MM.1S (cell line): ENCODE measurements at regions not wholly inside any gene's neighbourhood (a gene's known extent, or its start where the extent isn't known, plus 50 kb on each side); places are given as distances from the start of the nearest gene placed in this dataset.

Experiments
- DNase-seq: peaks from one replicate; pipeline ENCODE4 v3.0.0-alpha.2; 2015
- H2AFZ ChIP-seq: fragments of 300-600 bp; sonication (generic); 2 replicates; pipeline ENCODE4 v1.6.0; 2016; ENCODE audit warnings: antibody characterized with exemption, low read length
- H3F3A ChIP-seq: fragments of 300-600 bp; sonication (generic); 2 replicates; pipeline ENCODE4 v1.6.1; 2016; ENCODE audit warnings: mild to moderate bottlenecking, antibody characterized with exemption, low read length, moderate library complexity, mixed read lengths; ENCODE audit not compliant: insufficient read depth
- H3K27ac ChIP-seq: fragments of 300-600 bp; sonication (generic); 2 replicates; pipeline ENCODE4 v1.5.1; 2016; ENCODE audit warnings: mild to moderate bottlenecking, low read length
- H3K27me3 ChIP-seq: fragments of 300-600 bp; sonication (generic); replicated peaks from 2 replicates; pipeline ENCODE4 v1.6.0; 2016; ENCODE audit warnings: low read length; ENCODE audit not compliant: insufficient read depth
- H3K36me3 ChIP-seq: fragments of 300-600 bp; sonication (generic); replicated peaks from 2 replicates; pipeline ENCODE4 v1.6.1; 2016; ENCODE audit warnings: mild to moderate bottlenecking, low read length, mixed read lengths; ENCODE audit not compliant: insufficient read depth
- H3K4me1 ChIP-seq: fragments of 300-600 bp; sonication (generic); 2 replicates; pipeline ENCODE4 v1.6.1; 2016; ENCODE audit warnings: low read length, mixed read lengths
- H3K4me2 ChIP-seq: fragments of 300-600 bp; sonication (generic); 2 replicates; pipeline ENCODE4 v1.6.0; 2016; ENCODE audit warnings: low read depth, low read length
- H3K4me3 ChIP-seq: fragments of 300-600 bp; sonication (generic); 2 replicates; pipeline ENCODE4 v1.5.1; 2016; ENCODE audit warnings: low read length, mixed read lengths
- H3K79me2 ChIP-seq: fragments of 300-600 bp; sonication (generic); 2 replicates; pipeline ENCODE4 v1.6.1; 2016; ENCODE audit warnings: mixed run types, low read length, mixed read lengths
- H3K9ac ChIP-seq: fragments of 300-600 bp; sonication (generic); 2 replicates; pipeline ENCODE4 v1.6.1; 2016; ENCODE audit warnings: low read length, mixed read lengths
- H3K9me2 ChIP-seq: fragments of 300-600 bp; sonication (generic); replicated peaks from 2 replicates; pipeline ENCODE4 v1.6.1; 2016; ENCODE audit warnings: mild to moderate bottlenecking, low read length, mixed read lengths; ENCODE audit not compliant: insufficient read depth
- H3K9me3 ChIP-seq: fragments of 300-600 bp; sonication (generic); replicated peaks from 2 replicates; pipeline ENCODE4 v1.6.1; 2016; ENCODE audit warnings: mild to moderate bottlenecking, low read length, mixed read lengths; ENCODE audit not compliant: insufficient read depth
- H4K20me1 ChIP-seq: fragments of 300-600 bp; sonication (generic); 2 replicates; pipeline ENCODE4 v1.6.1; 2016; ENCODE audit warnings: mild to moderate bottlenecking, low read length, moderate library complexity, mixed read lengths; ENCODE audit not compliant: insufficient read depth
- EZH2 ChIP-seq: fragments of 300-600 bp; sonication (generic); optimal IDR thresholded peaks from 2 replicates; pipeline ENCODE3; 2017; ENCODE audit warnings: low read depth, mild to moderate bottlenecking, antibody characterized with exemption, low read length, mixed read lengths
- EZH2phosphoT487 ChIP-seq: fragments of 300-600 bp; sonication (generic); IDR thresholded peaks from 2 replicates; pipeline ENCODE4 v1.6.1; 2018; ENCODE audit warnings: antibody characterized with exemption, low read length
- TF ChIP-seq, protein P1 (sequence below): fragments of 300-600 bp; sonication (generic); IDR thresholded peaks from 2 replicates; pipeline ENCODE4 v1.5.1; 2016; ENCODE audit warnings: antibody characterized with exemption, low read length, mixed read lengths

DNA sequence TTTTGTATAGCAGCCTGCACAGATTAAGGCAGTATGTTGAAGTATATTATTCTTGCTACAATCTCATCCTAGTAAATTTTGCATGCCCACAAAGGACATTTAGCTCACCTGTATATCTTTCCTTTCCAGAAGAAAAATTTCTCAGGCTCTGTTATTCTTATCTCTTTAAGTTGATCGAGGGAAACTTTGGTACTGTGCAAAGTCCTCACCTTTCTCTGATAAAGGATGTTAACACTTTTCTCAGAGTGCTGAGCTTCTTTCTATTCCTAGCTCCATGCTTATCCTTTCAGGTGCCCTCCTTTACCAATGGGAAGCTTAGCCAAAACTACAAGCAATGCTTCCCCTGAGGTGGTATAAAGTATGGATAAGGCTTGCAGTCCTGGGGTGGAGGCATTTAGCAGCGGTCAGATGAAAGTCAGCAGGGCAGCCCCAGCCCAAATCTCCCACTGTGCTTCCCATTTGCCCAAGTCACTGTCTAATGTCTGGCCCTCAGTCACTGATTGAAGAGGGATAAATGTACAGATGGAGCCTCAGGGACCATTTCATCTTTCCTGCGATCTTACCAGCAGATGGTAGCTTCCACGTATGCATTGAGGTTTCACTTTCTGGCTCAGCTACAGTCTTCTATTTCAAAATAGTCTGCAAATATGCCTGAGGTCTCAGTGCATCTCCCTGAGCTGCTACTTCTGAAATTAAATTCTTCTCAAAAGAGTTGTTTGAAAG, 127.8 kb upstream of the P2RY1 start:
- Histone ChIP-seq H3K27me3 (no peaks in the 10 kb centered on the region), H3F3A (no peaks in the 10 kb centered on the region), H3K4me3 (peak overlapping the region; percentile 19; the same call in 1 of the 2 replicates), H2AFZ (peak overlapping the region; percentile 55), H3K9ac (no peak overlapping the region), H3K36me3 (no peaks in the 10 kb centered on the region), H4K20me1 (no peaks in the 10 kb centered on the region), H3K9me3 (no peaks in the 10 kb centered on the region), H3K9me2 (no peaks in the 10 kb centered on the region), H3K27ac (no peak overlapping the region), H3K79me2 (no peaks in the 10 kb centered on the region), H3K4me2 (peak overlapping the region; percentile 44), H3K4me1 (no peaks in the 10 kb centered on the region)
- TF ChIP-seq EZH2phosphoT487 (no peak), EZH2 (no peak)
- TF ChIP-seq, protein P1, sequence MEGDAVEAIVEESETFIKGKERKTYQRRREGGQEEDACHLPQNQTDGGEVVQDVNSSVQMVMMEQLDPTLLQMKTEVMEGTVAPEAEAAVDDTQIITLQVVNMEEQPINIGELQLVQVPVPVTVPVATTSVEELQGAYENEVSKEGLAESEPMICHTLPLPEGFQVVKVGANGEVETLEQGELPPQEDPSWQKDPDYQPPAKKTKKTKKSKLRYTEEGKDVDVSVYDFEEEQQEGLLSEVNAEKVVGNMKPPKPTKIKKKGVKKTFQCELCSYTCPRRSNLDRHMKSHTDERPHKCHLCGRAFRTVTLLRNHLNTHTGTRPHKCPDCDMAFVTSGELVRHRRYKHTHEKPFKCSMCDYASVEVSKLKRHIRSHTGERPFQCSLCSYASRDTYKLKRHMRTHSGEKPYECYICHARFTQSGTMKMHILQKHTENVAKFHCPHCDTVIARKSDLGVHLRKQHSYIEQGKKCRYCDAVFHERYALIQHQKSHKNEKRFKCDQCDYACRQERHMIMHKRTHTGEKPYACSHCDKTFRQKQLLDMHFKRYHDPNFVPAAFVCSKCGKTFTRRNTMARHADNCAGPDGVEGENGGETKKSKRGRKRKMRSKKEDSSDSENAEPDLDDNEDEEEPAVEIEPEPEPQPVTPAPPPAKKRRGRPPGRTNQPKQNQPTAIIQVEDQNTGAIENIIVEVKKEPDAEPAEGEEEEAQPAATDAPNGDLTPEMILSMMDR: peak; percentile 14
- peak; percentile 59 for DNase-seq

DNA sequence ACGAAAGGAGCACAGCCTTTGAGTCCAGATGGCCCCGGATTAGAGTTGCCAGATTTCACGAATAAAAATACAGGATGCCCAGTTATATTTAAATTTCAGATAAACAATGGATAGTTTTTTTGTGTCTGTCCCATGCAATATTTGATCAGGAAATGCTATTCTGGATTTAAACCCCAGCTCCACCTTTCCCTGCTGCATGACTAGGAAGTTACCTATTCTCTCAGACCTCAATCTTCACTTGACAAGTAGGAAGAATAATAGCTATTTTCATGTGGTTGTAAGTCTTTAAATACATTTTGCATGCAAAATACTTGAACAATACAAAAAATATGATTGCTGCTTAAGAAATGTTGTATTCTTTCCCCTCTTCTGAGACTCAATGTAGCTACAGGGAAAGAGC, 125.3 kb upstream of the P2RY1 start:
- H2AFZ ChIP-seq: no peak overlapping the region
- no peaks in the 10 kb centered on the region for H3K9me3 ChIP-seq
- no peaks in the 10 kb centered on the region for H3K9me2 ChIP-seq
- H3K36me3 ChIP-seq: no peaks in the 10 kb centered on the region
- H3K27me3 ChIP-seq: no peaks in the 10 kb centered on the region
- H3K4me3 ChIP-seq: no peak overlapping the region
- H3F3A ChIP-seq: no peaks in the 10 kb centered on the region
- H3K27ac ChIP-seq: no peak overlapping the region
- H3K4me2 ChIP-seq: no peak overlapping the region
- TF ChIP-seq EZH2 (no peak), EZH2phosphoT487 (no peak)
- TF ChIP-seq, protein P1: no peak
- no peaks in the 10 kb centered on the region for H4K20me1 ChIP-seq
- H3K79me2 ChIP-seq: no peaks in the 10 kb centered on the region
- H3K9ac ChIP-seq: no peak overlapping the region
- DNase-seq: no peak
- no peaks in the 10 kb centered on the region for H3K4me1 ChIP-seq

DNA sequence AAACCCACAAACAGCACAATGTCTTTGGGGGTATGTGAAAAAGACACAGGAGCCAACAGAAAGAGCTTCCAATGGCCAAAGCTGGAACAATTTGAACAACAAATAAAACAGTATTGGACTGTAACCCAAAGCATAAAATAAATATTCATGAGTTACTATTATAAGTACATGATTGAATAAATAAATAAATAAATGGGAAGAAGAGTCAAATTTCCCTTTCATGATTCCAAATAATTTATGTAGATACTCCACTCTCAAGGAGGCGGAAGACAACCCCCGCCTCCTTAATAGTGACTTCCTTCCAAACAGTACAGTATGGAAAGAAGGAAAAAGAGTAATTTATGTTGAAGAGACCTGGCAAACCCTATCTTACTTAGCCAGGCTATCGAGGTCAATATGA, 124.4 kb upstream of the P2RY1 start:
- Histone ChIP-seq H3K27ac (no peak overlapping the region), H3K9ac (no peak overlapping the region), H3K9me2 (no peaks in the 10 kb centered on the region), H3K79me2 (no peaks in the 10 kb centered on the region), H3K36me3 (no peaks in the 10 kb centered on the region), H2AFZ (no peak overlapping the region), H4K20me1 (no peaks in the 10 kb centered on the region), H3K4me1 (no peaks in the 10 kb centered on the region), H3F3A (no peaks in the 10 kb centered on the region), H3K9me3 (no peaks in the 10 kb centered on the region), H3K27me3 (no peaks in the 10 kb centered on the region), H3K4me3 (no peak overlapping the region), H3K4me2 (no peak overlapping the region)
- DNase-seq: no peak
- no peak for TF ChIP-seq EZH2phosphoT487

DNA sequence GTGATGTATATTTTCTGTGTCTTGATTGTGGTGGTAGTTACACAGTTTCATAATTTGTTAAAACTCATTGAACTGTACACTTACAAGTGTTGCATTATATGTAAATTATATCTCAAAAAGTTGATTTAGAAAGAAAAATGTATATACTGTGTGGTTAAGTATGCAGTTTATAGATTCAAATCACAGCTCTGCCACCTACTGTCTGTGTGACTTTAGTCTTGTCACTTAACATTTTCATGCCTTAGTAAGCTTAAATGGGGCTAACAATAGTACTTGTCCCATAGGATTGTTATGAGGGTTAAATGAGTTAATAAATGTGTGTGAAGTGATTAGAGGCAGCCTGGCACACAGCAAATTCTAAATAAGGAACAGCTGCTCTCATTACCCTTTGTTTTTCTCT, 120.9 kb upstream of the P2RY1 start:
- no peaks in the 10 kb centered on the region for H3K4me1 ChIP-seq
- no peaks in the 10 kb centered on the region for H3F3A ChIP-seq
- TF ChIP-seq, protein P1: no peak
- TF ChIP-seq EZH2phosphoT487 (no peak), EZH2 (no peak)
- no peaks in the 10 kb centered on the region for H3K27me3 ChIP-seq
- H3K9me3 ChIP-seq: no peaks in the 10 kb centered on the region
- H4K20me1 ChIP-seq: no peaks in the 10 kb centered on the region
- no peak overlapping the region for H2AFZ ChIP-seq
- DNase-seq: no peak
- H3K9me2 ChIP-seq: no peaks in the 10 kb centered on the region
- H3K4me3 ChIP-seq: no peak overlapping the region
- no peak overlapping the region for H3K4me2 ChIP-seq
- H3K27ac ChIP-seq: no peak overlapping the region
- no peaks in the 10 kb centered on the region for H3K36me3 ChIP-seq
- H3K79me2 ChIP-seq: no peaks in the 10 kb centered on the region
- no peak overlapping the region for H3K9ac ChIP-seq
